ENCODE measurements at regions not wholly inside any gene's neighbourhood (a gene's known extent, or its start where the extent isn't known, plus 50 kb on each side); places are given as distances from the start of the nearest gene placed in this dataset.

GRCh38 chr20:7571101-7571500 lies 369.2 kb downstream of the HAO1 start:
- TF ChIP-seq CTCF (conservative IDR thresholded peaks at IDR 0.05) = no peak
- no peak overlapping the region for H3K27ac ChIP-seq

- no peak overlapping the region for H3K27ac ChIP-seq
- TF ChIP-seq CTCF (conservative IDR thresholded peaks at IDR 0.05) = no peak
Measured at GRCh38 chr20:7571521-7572055, 368.7 kb downstream of the HAO1 start.

- H3K27ac ChIP-seq = no peak overlapping the region
- TF ChIP-seq CTCF (conservative IDR thresholded peaks at IDR 0.05) = no peak
Measured at GRCh38 chr20:7579888-7580287, 360.4 kb downstream of the HAO1 start.

- no peak for TF ChIP-seq CTCF (conservative IDR thresholded peaks at IDR 0.05)
- no peak overlapping the region for H3K27ac ChIP-seq
Measured at GRCh38 chr20:7585126-7585679, 355.1 kb downstream of the HAO1 start.

- TF ChIP-seq CTCF (conservative IDR thresholded peaks at IDR 0.05) = no peak
- H3K27ac ChIP-seq = no peak overlapping the region
Measured at GRCh38 chr20:7586481-7586880, 353.8 kb downstream of the HAO1 start.

- no peak for TF ChIP-seq CTCF (conservative IDR thresholded peaks at IDR 0.05)
- H3K27ac ChIP-seq = no peak overlapping the region
Measured at GRCh38 chr20:7589164-7589563, 351.1 kb downstream of the HAO1 start.

- H3K27ac ChIP-seq = no peak overlapping the region
- no peak for TF ChIP-seq CTCF (conservative IDR thresholded peaks at IDR 0.05)
Measured at GRCh38 chr20:7596541-7596940, 343.7 kb downstream of the HAO1 start.
